HG03354 (cell line): ENCODE measurements at regions not wholly inside any gene's neighbourhood (a gene's known extent, or its start where the extent isn't known, plus 50 kb on each side); places are given as distances from the start of the nearest gene placed in this dataset.

Experiments
- ATAC-seq: cut with Tn5 transposase; IDR thresholded peaks from one replicate; pipeline ENCODE4 v1.9.1; 2021; ENCODE audit warnings: mild to moderate bottlenecking; ENCODE audit not compliant: unreplicated experiment, poor library complexity, severe bottlenecking

DNA sequence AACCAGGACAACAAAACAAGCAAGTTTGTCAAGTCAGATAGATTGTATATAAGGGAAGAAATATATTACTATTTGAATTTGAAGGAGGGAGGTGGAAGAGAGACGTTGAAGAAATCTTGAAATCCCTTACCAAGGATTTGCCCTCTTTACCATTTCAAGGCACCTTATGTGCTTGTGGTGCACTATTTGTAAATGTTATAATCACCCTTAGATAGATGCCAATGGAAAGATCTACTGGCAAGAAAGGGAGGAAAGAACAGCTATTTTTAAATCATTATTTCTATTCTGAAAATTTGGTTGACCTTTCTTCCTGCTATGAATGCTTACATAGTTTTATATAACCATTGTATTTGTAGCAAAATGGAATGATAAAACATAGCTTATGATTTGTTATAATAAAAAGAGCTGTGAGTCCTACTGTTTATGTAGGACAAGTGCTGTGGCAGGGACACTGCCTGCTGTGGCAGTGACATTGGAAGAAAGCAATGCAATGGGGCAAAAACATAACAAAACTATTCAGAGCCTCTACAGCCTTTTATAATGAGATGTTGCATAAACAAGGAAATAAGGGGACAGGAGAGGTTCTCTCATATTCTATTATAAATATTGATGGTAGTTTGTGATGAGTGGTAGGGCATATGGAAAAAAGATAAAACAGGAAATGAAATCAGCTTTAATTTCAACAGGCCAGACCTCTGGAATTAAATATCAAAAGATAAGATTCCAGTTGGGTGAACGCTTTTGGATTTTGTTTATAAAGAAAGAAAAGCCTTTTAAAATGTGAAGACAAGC, 1145.2 kb upstream of the GJE1 start:
- ATAC-seq: no peak

- no peak for ATAC-seq
Observed at GRCh38 chr6:140985679-140986275, 1146.9 kb upstream of the GJE1 start.

- no peak for ATAC-seq
Observed at GRCh38 chr6:140980265-140980887, 1152.3 kb upstream of the GJE1 start.

DNA sequence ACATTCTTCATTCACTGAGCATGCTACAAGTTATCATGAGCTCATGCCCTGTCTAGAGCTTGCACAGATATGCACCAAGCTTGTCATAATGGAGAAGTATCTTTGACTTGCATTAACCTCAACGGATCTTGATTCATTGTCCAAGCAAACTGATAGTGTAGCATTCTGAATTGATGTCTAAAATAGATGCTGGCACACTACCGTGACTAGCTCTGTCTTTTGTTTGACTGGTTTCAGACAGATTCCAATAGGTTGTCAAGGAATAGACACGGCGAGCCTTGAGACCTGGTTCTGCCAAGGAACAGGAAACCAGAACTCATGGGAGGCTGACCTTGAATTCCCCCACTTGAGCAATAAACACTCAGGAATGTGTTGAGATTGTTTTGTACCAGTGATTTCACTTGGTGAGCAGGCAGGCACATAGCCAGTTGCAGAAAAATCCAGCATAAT, 1153.1 kb upstream of the GJE1 start:
- ATAC-seq: no peak

GRCh38 chr6:140977403-140977802, 1155.3 kb upstream of the GJE1 start:
- ATAC-seq: no peak

GRCh38 chr6:140976806-140977205, 1155.9 kb upstream of the GJE1 start:
- ATAC-seq: no peak

- ATAC-seq: no peak
Observed at GRCh38 chr6:140970485-140970884, 1162.2 kb upstream of the GJE1 start.

DNA sequence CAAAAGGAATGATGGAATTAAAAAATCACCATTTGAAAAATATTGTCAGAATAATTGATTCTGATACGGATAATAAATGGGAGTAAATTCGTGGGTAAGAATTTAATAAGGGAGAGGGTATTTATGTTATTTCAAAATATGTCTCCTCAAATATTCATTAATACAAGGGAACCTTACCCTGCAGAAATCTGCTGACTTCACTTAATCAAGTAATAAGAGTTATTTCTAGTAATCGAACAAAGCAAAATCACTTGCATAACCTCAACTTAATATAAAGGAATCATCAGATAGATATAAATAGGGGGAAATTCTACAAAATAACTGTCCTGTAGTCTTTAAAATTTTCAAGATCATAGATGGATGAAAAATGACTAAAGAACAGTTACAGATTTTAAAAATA, 1164.7 kb upstream of the GJE1 start:
- ATAC-seq: no peak

DNA sequence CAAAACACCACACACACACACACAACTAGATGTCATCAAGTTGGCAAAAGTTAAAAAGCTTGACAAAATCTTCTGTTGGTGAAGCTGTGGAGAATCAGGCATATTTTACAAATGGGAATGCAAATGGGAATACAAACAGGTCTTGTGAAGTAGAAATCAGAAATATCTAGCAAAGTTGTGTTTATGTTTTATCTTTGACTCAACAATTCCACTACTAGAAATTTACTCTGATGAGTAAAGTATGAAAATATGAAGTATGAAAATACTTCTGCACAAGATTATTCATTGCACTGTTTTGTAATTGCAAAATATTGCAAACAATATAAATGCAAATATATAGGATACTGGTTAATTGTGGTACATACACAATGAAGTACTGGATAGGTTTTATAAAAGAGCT, 1166.0 kb upstream of the GJE1 start:
- no peak for ATAC-seq

DNA sequence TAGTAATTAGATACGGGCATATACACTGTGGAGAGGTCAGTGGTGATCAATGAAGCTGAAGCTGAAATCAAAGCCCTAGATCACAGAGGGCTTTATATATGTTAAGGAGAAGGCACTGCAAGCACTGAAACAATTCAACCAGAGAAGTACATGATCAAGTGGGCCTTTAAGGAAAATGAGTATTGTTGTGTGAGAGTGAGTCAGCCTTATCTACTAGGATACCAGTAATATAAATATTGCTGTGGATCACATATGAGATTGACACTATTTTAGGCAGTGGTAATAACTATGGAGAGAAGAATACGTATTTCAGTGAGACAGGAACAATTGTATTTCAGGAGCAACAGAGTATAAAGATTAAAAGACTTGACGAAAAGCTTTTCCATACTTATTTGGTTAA, 1172.2 kb upstream of the GJE1 start:
- no peak for ATAC-seq

DNA sequence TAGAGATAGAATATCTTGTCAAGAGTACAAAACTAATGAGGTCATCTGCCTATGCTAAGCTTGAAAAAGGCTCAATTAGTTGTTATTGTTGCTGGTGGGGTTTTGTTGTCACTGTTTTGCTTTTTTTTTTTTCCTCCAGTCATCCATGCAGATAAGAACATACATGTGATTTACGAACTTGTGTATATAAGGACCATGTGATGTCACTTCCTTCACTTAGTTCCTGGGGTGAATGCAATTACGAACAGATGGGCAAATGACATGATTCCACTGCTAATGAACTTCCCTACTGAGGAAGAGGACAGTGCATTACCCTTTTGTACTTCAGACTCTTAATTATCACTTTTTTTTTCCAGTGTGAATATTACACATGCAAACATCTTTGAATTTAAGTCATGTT, 1175.3 kb upstream of the GJE1 start:
- ATAC-seq: no peak

GRCh38 chr6:140956571-140957369, 1176.0 kb upstream of the GJE1 start:
- no peak for ATAC-seq

DNA sequence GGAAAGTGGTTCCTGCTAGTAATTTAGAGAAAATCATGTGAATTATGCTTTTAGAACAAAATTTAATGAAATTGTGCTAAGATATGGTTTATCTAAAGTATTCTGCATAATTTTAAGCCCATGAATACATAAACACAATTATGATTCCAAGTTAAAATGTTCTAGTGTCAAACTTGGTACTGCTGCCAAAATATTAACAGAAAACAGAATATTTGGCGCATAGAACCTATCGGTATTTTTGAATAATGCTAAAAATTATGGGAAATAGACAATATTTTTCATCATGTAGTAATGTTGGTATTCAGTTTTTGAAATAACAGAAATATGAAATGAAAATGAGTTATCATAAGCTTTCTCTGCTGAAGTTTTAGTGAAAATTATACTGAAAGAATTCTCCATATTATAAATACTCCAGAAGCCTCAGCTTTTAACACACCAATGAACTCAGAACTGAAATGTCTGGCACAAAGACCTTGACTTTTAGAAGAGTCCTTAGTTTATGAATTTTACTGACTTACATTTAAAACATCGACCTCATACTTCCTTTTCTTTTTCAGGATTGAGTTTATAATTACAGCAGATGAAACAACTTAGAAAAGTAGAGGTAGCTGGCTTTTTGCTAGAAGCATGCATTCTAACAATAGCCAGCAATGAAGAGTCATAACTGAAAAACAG, 1192.3 kb upstream of the GJE1 start:
- ATAC-seq: no peak

DNA sequence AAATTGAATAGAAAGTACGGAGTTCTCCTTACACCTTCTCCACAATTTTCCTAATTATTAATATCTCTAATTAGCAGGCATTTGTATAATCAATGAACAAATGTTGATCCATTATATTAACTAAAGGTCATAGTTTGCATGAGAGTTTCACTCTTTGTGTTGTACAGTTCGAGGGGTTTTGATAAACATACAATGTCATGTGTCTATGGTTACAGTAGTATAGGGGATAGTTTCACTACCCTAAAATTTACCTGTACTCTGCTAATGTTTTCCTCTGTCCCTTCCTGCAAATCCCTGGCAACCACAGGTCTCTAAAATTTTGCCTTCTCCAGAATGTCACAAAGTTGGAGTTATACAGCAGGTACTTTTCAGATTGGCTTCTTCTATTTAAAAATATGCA, 1199.8 kb upstream of the GJE1 start:
- peak; percentile 48 for ATAC-seq

- ATAC-seq: no peak
Observed at GRCh38 chr6:140931581-140931980, 1201.1 kb upstream of the GJE1 start.

GRCh38 chr6:140929121-140929520, 1203.6 kb upstream of the GJE1 start:
- no peak for ATAC-seq

DNA sequence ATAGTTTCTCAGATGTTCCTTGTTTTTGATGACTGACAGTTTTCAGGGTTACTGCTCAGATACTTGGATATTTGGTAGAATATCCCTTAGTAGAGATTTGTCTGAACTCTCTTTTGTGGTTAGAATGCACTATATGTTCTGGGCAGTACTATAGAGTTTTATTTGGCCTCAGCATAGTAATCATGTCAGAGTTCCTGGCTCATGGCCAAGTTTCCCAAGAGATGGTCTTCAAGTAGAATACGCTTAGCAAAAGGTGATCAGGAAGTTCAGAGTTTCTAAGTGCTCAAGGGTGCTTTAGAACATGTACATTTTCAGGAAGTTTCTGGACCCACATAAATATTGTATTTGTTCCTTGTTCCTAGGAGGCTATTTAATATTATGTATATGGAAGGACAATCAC, 1209.7 kb upstream of the GJE1 start:
- no peak for ATAC-seq

GRCh38 chr6:140921366-140922226, 1211.1 kb upstream of the GJE1 start:
- peak; percentile 57 for ATAC-seq

DNA sequence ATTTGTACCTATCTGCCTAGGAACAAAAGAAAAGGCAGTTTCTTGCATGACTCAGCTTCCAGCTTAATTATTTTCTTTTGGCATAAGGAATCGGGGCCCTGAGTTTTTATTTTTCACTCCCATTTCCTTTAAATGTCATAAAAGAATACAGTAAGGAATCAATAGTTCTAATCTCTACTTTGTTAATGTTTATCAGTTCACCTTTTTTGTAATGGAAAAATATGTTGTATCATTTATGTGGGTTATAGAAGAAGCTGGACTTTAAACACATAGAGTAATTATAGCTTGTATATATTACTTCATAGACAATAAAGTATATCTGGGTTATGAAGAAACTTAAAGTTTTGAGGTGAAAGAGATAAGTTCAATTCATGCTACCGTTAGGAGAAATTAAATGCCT, 1214.8 kb upstream of the GJE1 start:
- no peak for ATAC-seq
